ENCODE measurements at regions not wholly inside any gene's neighbourhood (a gene's known extent, or its start where the extent isn't known, plus 50 kb on each side); places are given as distances from the start of the nearest gene placed in this dataset.
A peak's percentile ranks its signal among the peaks of the same experiment; 100 is the strongest.

DNA sequence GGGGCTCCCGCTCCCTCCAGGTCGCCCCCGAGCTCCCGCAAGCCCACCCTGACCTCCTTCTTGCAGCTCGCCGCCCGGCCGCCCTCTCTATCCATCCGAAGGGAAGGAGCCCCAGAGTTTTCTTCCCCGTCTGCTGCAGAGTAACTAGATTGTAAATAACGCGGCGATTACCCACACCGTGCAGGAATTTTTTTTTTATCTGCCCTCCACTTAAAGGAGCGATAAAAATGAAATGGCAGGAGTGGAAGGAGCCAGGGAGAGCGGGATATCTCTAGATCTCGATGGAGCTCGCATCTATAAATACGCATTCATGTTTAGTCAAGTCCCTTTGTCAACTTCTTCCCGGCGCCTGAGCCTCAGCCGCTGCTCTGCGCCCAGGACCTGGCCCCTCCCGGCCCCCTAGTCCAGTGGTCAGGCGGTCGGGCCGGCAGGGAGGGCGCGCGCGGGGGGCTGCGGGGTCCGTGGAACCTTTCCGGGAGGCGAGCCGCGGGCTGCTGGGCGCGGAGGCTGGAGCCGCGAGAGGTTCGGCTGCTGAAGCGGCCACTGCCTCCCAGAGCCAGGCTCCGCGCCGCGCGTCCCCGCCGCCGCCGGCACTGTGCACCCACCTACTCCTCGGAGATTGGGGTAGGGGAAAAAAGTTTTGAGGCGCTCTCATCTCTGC is 386.0 kb downstream of the BCAT1 start:
- TF ChIP-seq, protein P1, sequence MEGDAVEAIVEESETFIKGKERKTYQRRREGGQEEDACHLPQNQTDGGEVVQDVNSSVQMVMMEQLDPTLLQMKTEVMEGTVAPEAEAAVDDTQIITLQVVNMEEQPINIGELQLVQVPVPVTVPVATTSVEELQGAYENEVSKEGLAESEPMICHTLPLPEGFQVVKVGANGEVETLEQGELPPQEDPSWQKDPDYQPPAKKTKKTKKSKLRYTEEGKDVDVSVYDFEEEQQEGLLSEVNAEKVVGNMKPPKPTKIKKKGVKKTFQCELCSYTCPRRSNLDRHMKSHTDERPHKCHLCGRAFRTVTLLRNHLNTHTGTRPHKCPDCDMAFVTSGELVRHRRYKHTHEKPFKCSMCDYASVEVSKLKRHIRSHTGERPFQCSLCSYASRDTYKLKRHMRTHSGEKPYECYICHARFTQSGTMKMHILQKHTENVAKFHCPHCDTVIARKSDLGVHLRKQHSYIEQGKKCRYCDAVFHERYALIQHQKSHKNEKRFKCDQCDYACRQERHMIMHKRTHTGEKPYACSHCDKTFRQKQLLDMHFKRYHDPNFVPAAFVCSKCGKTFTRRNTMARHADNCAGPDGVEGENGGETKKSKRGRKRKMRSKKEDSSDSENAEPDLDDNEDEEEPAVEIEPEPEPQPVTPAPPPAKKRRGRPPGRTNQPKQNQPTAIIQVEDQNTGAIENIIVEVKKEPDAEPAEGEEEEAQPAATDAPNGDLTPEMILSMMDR (IDR thresholded peaks at IDR 0.05 in 8 of 11, conservative IDR thresholded peaks at IDR 0.05 in 3 of 11): no peak
- TF ChIP-seq POLR2A (IDR thresholded peaks at IDR 0.05) (no peak), POLR2AphosphoS5 (IDR thresholded peaks at IDR 0.05) (peak in 2 of 3 donors; percentile 19 to 35)

All from spleen (tissue), 7 donors.